Vagina (tissue), 2 donors: ENCODE measurements at regions not wholly inside any gene's neighbourhood (a gene's known extent, or its start where the extent isn't known, plus 50 kb on each side); places are given as distances from the start of the nearest gene placed in this dataset.

ENCODE experiments used
- POLR2A ChIP-seq, 2 donors: fragments of 450-650 bp; IDR thresholded peaks; one replicate each; pipeline ENCODE4 v1.6.1; 2017; ENCODE audit warnings: antibody characterized with exemption in 2 of 2, mild to moderate bottlenecking in 2 of 2, moderate library complexity in 2 of 2
- TF ChIP-seq, protein P1 (sequence below), 3 experiments: fragments of 450-650 bp in 2 of 3; fragments of 200-600 bp in 1 of 3; sonication (generic) in 1 of 3; IDR thresholded peaks; one replicate each; pipeline ENCODE4 v1.5.1; 2017 to 2019; ENCODE audit warnings: antibody characterized with exemption in 3 of 3, mild to moderate bottlenecking in 2 of 3, moderate library complexity in 2 of 3

DNA sequence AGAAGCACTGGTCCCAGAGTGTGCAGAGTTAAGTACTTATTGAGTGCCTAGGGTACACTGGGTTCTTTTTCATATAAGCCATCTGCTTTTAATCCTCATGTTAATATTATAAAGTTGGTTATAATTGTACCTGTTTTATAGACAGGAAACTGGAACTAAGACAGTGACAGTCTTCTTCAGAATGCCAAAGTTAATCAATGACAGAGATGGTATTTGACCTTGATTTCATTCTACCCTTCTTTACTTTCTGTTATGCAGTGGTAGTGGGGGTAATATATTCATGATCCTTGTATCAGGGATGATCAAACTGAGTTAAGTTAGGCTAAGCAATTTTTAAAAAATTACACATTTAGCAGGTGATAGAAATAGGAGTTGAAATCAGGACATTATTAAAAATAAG, 108.6 kb upstream of the GOT2 start:
- TF ChIP-seq, protein P1, sequence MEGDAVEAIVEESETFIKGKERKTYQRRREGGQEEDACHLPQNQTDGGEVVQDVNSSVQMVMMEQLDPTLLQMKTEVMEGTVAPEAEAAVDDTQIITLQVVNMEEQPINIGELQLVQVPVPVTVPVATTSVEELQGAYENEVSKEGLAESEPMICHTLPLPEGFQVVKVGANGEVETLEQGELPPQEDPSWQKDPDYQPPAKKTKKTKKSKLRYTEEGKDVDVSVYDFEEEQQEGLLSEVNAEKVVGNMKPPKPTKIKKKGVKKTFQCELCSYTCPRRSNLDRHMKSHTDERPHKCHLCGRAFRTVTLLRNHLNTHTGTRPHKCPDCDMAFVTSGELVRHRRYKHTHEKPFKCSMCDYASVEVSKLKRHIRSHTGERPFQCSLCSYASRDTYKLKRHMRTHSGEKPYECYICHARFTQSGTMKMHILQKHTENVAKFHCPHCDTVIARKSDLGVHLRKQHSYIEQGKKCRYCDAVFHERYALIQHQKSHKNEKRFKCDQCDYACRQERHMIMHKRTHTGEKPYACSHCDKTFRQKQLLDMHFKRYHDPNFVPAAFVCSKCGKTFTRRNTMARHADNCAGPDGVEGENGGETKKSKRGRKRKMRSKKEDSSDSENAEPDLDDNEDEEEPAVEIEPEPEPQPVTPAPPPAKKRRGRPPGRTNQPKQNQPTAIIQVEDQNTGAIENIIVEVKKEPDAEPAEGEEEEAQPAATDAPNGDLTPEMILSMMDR (IDR thresholded peaks at IDR 0.05), result no peak
- no peak for TF ChIP-seq POLR2A (IDR thresholded peaks at IDR 0.05)
